Keratinocyte (primary cell): ENCODE measurements at regions not wholly inside any gene's neighbourhood (a gene's known extent, or its start where the extent isn't known, plus 50 kb on each side); places are given as distances from the start of the nearest gene placed in this dataset.

Source experiments
- DNase-seq: peaks from one replicate; pipeline ENCODE4 v3.0.0-alpha.2; 2011; ENCODE audit warnings: low read depth, missing footprints, low spot score
- FAIRE-seq: peaks from 2 replicates; lab custom pipeline; 2011; peaks lifted over from hg19 to GRCh38; lab: Jason Lieb, UNC
- H2AFZ ChIP-seq: 2 replicates; pipeline ENCODE4 v1.6.0; 2012; ENCODE audit warnings: low read length, control low read depth, inconsistent platforms; ENCODE audit not compliant: control insufficient read depth
- H3K27ac ChIP-seq: 2 replicates; pipeline ENCODE4 v1.5.1; 2011; ENCODE audit warnings: low read length; ENCODE audit not compliant: control insufficient read depth, insufficient read depth
- H3K27me3 ChIP-seq: 3 replicates; pipeline ENCODE4 v1.6.0; 2011; ENCODE audit warnings: low read length; ENCODE audit not compliant: control insufficient read depth, insufficient read depth; ENCODE audit errors: extremely low read depth
- H3K36me3 ChIP-seq, 2 experiments: 2 replicates in 1 of 2; 3 replicates in 1 of 2; pipeline ENCODE4 v1.5.1; 2011; ENCODE audit warnings: low read length in 2 of 2, mild to moderate bottlenecking in 1 of 2; ENCODE audit not compliant: control insufficient read depth in 2 of 2, insufficient read depth in 2 of 2; ENCODE audit errors: extremely low read depth in 1 of 2
- H3K4me1 ChIP-seq: 3 replicates; pipeline ENCODE4 v1.5.1; 2011; ENCODE audit warnings: low read length; ENCODE audit not compliant: control insufficient read depth, insufficient read depth; ENCODE audit errors: extremely low read depth
- H3K4me2 ChIP-seq: 3 replicates; pipeline ENCODE4 v1.6.0; 2011; ENCODE audit warnings: low read depth, low read length; ENCODE audit not compliant: control insufficient read depth, insufficient read depth; ENCODE audit errors: extremely low read depth
- H3K4me3 ChIP-seq, 3 experiments: fragments of 200-600 bp in 1 of 3; sonication (generic) in 1 of 3; 2 replicates in 2 of 3; 3 replicates in 1 of 3; pipeline ENCODE4 v1.5.1; 2011 to 2016; ENCODE audit warnings: low read length in 3 of 3, mild to moderate bottlenecking in 3 of 3, control low read depth in 2 of 3, inconsistent platforms in 1 of 3, low read depth in 1 of 3, mixed read lengths in 1 of 3, mixed run types in 1 of 3, moderate library complexity in 1 of 3; ENCODE audit not compliant: control insufficient read depth in 2 of 3, insufficient read depth in 2 of 3; ENCODE audit errors: extremely low read depth in 1 of 3
- H3K79me2 ChIP-seq: 2 replicates; pipeline ENCODE4 v1.6.0; 2012; ENCODE audit warnings: low read length; ENCODE audit not compliant: control insufficient read depth, insufficient read depth
- H3K9ac ChIP-seq: 3 replicates; pipeline ENCODE4 v1.6.0; 2011; ENCODE audit warnings: low read length; ENCODE audit not compliant: control insufficient read depth, insufficient read depth; ENCODE audit errors: extremely low read depth
- H3K9me1 ChIP-seq: 3 replicates; pipeline ENCODE4 v1.6.0; 2011; ENCODE audit warnings: low read length; ENCODE audit not compliant: control insufficient read depth, insufficient read depth; ENCODE audit errors: extremely low read depth
- H3K9me3 ChIP-seq: 2 replicates; pipeline ENCODE4 v1.5.1; 2012; ENCODE audit warnings: low read depth, low read length; ENCODE audit not compliant: control insufficient read depth
- H4K20me1 ChIP-seq: 3 replicates; pipeline ENCODE4 v1.6.0; 2011; ENCODE audit warnings: low read length; ENCODE audit not compliant: control insufficient read depth, insufficient read depth; ENCODE audit errors: extremely low read depth
- EZH2 ChIP-seq: IDR thresholded peaks from one replicate; pipeline ENCODE4 v1.6.1; 2012; ENCODE audit warnings: inconsistent platforms, mild to moderate bottlenecking, low read length, moderate library complexity
- dilution Hi-C: fragments of 300-500 bp; cut with MboI; formaldehyde crosslinking; loops from one replicate; pipeline ENCODE4 v1.7.0; 2020; ENCODE audit warnings: low sequenced_read_pairs; ENCODE audit not compliant: extremely low pct_ligation_motif_present
- TF ChIP-seq, protein P1 (sequence below), 3 experiments: IDR thresholded peaks in 1 of 3; conservative IDR thresholded peaks in 1 of 3; optimal IDR thresholded peaks in 1 of 3; 2 replicates in 2 of 3; 3 replicates in 1 of 3; pipeline versions ENCODE3 to v1.5.1; 2011; ENCODE audit warnings: low read length in 3 of 3, mild to moderate bottlenecking in 3 of 3, moderate library complexity in 2 of 3, control low read depth in 1 of 3, inconsistent platforms in 1 of 3; ENCODE audit not compliant: insufficient read depth in 2 of 3; ENCODE audit errors: extremely low read depth in 1 of 3

DNA sequence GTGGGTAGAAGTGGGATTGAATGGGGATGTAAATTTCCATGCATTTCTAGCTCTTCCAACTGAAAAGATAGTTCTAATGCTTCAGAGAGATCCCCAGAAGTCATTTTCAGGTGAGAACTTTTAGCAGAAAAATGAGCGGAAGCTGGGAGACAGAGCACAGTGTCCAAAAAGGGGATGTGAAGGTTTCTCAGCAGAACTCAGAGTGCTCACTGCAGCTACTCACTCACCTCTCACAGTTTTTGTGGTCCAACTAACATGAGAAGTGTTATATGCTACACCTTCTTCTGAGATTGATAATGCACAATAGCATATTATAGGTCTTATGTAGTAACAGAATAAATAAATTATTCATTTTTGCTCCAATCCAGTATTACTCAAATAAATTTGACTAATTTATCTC is 519.2 kb upstream of the HS3ST5 start:
- no peaks in the 10 kb centered on the region for H3K9me1 ChIP-seq
- no peak overlapping the region for H3K27ac ChIP-seq
- H3K9me3 ChIP-seq, result peaks cover 2% of the 10 kb centered on the region
- dilution Hi-C loops, result no loop called here
- no peak for TF ChIP-seq EZH2
- TF ChIP-seq, protein P1, sequence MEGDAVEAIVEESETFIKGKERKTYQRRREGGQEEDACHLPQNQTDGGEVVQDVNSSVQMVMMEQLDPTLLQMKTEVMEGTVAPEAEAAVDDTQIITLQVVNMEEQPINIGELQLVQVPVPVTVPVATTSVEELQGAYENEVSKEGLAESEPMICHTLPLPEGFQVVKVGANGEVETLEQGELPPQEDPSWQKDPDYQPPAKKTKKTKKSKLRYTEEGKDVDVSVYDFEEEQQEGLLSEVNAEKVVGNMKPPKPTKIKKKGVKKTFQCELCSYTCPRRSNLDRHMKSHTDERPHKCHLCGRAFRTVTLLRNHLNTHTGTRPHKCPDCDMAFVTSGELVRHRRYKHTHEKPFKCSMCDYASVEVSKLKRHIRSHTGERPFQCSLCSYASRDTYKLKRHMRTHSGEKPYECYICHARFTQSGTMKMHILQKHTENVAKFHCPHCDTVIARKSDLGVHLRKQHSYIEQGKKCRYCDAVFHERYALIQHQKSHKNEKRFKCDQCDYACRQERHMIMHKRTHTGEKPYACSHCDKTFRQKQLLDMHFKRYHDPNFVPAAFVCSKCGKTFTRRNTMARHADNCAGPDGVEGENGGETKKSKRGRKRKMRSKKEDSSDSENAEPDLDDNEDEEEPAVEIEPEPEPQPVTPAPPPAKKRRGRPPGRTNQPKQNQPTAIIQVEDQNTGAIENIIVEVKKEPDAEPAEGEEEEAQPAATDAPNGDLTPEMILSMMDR (optimal IDR thresholded peaks at IDR 0.05 in 1 of 3, IDR thresholded peaks at IDR 0.05 in 1 of 3, conservative IDR thresholded peaks at IDR 0.05 in 1 of 3; ENCODE audit: extremely low read depth in 1 of 3, insufficient read depth in 2 of 3, low read length in 3 of 3), result no peak
- no peak for DNase-seq
- H3K4me2 ChIP-seq, result no peak overlapping the region
- no peaks in the 10 kb centered on the region for H4K20me1 ChIP-seq
- no peaks in the 10 kb centered on the region for H3K79me2 ChIP-seq
- H3K27me3 ChIP-seq, result no peaks in the 10 kb centered on the region
- H3K36me3 ChIP-seq, result no peaks in the 10 kb centered on the region
- no peaks in the 10 kb centered on the region for H3K4me1 ChIP-seq
- FAIRE-seq, result no peak
- H3K4me3 ChIP-seq, result no peak overlapping the region
- H3K9ac ChIP-seq, result no peak overlapping the region
- no peak overlapping the region for H2AFZ ChIP-seq

DNA sequence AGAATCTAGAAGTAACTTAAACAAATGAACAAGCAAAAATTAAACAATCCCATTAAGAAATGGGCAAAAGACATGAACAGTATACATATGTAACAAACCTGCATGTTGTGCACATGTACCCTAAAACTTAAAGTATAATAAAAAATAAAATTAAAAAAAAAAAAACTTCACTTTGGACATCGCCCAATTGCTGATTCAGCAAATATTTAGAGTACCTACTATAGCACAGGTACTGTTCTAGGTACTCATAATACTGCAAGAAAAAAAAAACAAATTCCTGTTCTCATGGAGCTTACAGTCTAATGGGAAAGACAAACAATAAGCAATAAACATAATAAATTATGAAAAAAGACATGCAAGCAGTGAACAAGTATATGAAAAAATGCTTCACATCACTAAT is 501.5 kb upstream of the HS3ST5 start:
- Histone ChIP-seq H3K4me3 (no peak overlapping the region), H3K79me2 (no peaks in the 10 kb centered on the region), H3K9ac (no peak overlapping the region), H3K27me3 (no peaks in the 10 kb centered on the region), H3K4me1 (no peaks in the 10 kb centered on the region), H3K9me3 (no peaks in the 10 kb centered on the region), H2AFZ (no peak overlapping the region), H3K4me2 (no peak overlapping the region), H3K36me3 (no peaks in the 10 kb centered on the region), H4K20me1 (no peaks in the 10 kb centered on the region), H3K27ac (no peak overlapping the region), H3K9me1 (no peaks in the 10 kb centered on the region)
- dilution Hi-C loops, result no loop called here
- FAIRE-seq, result no peak
- TF ChIP-seq, protein P1 (optimal IDR thresholded peaks at IDR 0.05 in 1 of 3, IDR thresholded peaks at IDR 0.05 in 1 of 3, conservative IDR thresholded peaks at IDR 0.05 in 1 of 3; ENCODE audit: extremely low read depth in 1 of 3, insufficient read depth in 2 of 3, low read length in 3 of 3), result no peak
- TF ChIP-seq EZH2, result no peak
- no peak for DNase-seq
